Osteoblast (primary cell): ENCODE measurements at regions not wholly inside any gene's neighbourhood (a gene's known extent, or its start where the extent isn't known, plus 50 kb on each side); places are given as distances from the start of the nearest gene placed in this dataset.
A peak's percentile ranks its signal among the peaks of the same experiment; 100 is the strongest.

Experiments
- DNase-seq: peaks from one replicate; pipeline ENCODE4 v3.0.0; 2011; ENCODE audit warnings: low spot score, mixed read lengths; ENCODE audit not compliant: insufficient read length; ENCODE audit errors: missing footprints
- H2AFZ ChIP-seq: 2 replicates; pipeline ENCODE4 v1.6.0; 2011; ENCODE audit warnings: mild to moderate bottlenecking, low read length
- H3K27ac ChIP-seq: 2 replicates; pipeline ENCODE4 v1.5.1; 2011; ENCODE audit warnings: mild to moderate bottlenecking, low read depth, low read length, moderate library complexity
- H3K27me3 ChIP-seq: 2 replicates; pipeline ENCODE4 v1.6.0; 2012; ENCODE audit warnings: mild to moderate bottlenecking, control low read depth, inconsistent platforms, low read length, moderate library complexity; ENCODE audit not compliant: insufficient read depth
- H3K36me3 ChIP-seq: 2 replicates; pipeline ENCODE4 v1.5.1; 2011; ENCODE audit warnings: mild to moderate bottlenecking, low read length, control low read depth, moderate library complexity; ENCODE audit not compliant: insufficient read depth
- H3K4me1 ChIP-seq: 2 replicates; pipeline ENCODE4 v1.5.1; 2011; ENCODE audit warnings: mild to moderate bottlenecking, low read length, control low read depth, moderate library complexity; ENCODE audit not compliant: insufficient read depth
- H3K4me2 ChIP-seq: 2 replicates; pipeline ENCODE4 v1.6.0; 2011; ENCODE audit warnings: mild to moderate bottlenecking, low read length; ENCODE audit not compliant: insufficient read depth
- H3K4me3 ChIP-seq: fragments of 200-600 bp; sonication (generic); 3 replicates; pipeline ENCODE4 v1.5.1; 2012; ENCODE audit warnings: mild to moderate bottlenecking, low read length, inconsistent platforms; ENCODE audit not compliant: insufficient read depth
- H3K79me2 ChIP-seq: 2 replicates; pipeline ENCODE4 v1.6.0; 2012; ENCODE audit warnings: mild to moderate bottlenecking, low read length, control low read depth, inconsistent platforms; ENCODE audit not compliant: insufficient read depth
- H3K9me3 ChIP-seq: 2 replicates; pipeline ENCODE4 v1.5.1; 2011; ENCODE audit warnings: low read depth, low read length, control low read depth
- H4K20me1 ChIP-seq: 2 replicates; pipeline ENCODE4 v1.6.0; 2012; ENCODE audit warnings: mild to moderate bottlenecking, low read length, control low read depth; ENCODE audit not compliant: insufficient read depth
- TF ChIP-seq, protein P1 (sequence below): IDR thresholded peaks from 2 replicates; pipeline ENCODE4 v1.5.1; 2011; ENCODE audit warnings: mild to moderate bottlenecking, low read depth, low read length, moderate library complexity; ENCODE audit errors: extremely low read depth

DNA sequence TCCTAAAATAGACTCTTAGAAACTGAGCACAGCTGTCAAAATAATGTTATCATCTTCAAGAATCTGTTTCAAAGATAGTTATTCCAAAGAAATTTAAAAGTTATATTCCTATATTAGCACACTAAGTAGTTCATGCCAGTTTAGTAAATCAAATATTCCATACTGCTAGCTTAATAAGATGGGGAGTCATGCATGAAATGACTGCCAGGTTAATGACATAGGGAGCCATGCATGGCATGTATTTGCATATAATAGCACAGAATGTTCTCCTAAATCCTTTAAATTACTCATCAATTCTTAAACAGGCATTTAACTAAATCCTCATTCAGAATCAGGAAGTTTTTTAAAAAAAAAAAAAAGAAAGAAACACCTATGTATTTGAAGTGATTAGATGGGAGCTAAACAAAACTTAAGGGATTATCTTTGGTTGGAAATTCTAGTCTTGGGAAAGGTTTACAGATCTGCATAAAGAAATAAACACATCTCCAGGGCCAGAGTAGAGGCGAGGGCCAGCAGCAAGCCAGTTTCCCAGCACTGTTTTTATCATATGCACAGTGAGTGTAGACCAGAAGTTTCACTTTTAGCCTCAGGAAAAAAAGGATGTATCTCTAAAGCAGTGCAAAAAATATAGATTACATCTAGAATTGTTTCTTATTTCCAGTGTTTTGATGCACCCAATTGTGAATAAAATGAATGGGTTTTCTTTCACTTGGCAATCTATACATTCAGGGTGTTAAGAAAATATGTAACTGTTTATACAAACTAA lies 366.4 kb upstream of the AGTR1 start:
- no peak overlapping the region for H2AFZ ChIP-seq

DNA sequence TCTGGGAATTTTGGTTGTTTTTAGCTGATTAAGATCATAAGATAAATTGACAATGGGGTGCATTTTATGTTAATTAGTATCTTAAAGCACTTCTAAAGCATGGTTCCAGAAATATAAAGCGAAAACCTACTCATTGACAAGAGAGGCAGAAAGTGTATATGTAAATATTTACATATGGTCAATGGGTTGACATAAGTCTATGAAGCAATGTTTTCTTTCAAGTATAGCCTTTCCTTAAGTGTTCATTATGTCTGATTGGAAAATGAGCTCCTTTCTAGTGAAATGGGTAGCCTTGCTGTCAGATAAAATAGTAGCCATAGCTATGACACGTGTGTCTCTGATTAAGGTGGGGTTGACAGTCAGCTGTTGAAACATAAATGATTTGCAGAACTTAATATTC lies 365.2 kb upstream of the AGTR1 start:
- no peaks in the 10 kb centered on the region for H3K27me3 ChIP-seq
- H3K27ac ChIP-seq: no peak overlapping the region
- H2AFZ ChIP-seq: peak overlapping the region; percentile 38
- no peaks in the 10 kb centered on the region for H3K79me2 ChIP-seq
- TF ChIP-seq, protein P1, sequence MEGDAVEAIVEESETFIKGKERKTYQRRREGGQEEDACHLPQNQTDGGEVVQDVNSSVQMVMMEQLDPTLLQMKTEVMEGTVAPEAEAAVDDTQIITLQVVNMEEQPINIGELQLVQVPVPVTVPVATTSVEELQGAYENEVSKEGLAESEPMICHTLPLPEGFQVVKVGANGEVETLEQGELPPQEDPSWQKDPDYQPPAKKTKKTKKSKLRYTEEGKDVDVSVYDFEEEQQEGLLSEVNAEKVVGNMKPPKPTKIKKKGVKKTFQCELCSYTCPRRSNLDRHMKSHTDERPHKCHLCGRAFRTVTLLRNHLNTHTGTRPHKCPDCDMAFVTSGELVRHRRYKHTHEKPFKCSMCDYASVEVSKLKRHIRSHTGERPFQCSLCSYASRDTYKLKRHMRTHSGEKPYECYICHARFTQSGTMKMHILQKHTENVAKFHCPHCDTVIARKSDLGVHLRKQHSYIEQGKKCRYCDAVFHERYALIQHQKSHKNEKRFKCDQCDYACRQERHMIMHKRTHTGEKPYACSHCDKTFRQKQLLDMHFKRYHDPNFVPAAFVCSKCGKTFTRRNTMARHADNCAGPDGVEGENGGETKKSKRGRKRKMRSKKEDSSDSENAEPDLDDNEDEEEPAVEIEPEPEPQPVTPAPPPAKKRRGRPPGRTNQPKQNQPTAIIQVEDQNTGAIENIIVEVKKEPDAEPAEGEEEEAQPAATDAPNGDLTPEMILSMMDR: no peak
- no peaks in the 10 kb centered on the region for H3K4me1 ChIP-seq
- H3K9me3 ChIP-seq: no peaks in the 10 kb centered on the region
- no peak overlapping the region for H3K4me2 ChIP-seq
- DNase-seq: no peak
- no peaks in the 10 kb centered on the region for H3K36me3 ChIP-seq
- H3K4me3 ChIP-seq: no peak overlapping the region
- H4K20me1 ChIP-seq: no peaks in the 10 kb centered on the region

More for the DNA sequence above, 366.4 kb upstream of the AGTR1 start:
- H3K36me3 ChIP-seq: no peaks in the 10 kb centered on the region
- TF ChIP-seq, protein P1: no peak
- no peaks in the 10 kb centered on the region for H3K79me2 ChIP-seq
- no peak overlapping the region for H3K4me3 ChIP-seq
- no peak overlapping the region for H3K27ac ChIP-seq
- H3K9me3 ChIP-seq: no peaks in the 10 kb centered on the region
- H3K4me2 ChIP-seq: peak overlapping the region; percentile 2
- H4K20me1 ChIP-seq: no peaks in the 10 kb centered on the region
- no peaks in the 10 kb centered on the region for H3K4me1 ChIP-seq
- DNase-seq: peak; percentile 64
- H3K27me3 ChIP-seq: no peaks in the 10 kb centered on the region

GRCh38 chr3:148333091-148333490 lies 364.6 kb upstream of the AGTR1 start:
- no peak overlapping the region for H3K4me2 ChIP-seq
- H3K79me2 ChIP-seq: no peaks in the 10 kb centered on the region
- no peaks in the 10 kb centered on the region for H3K9me3 ChIP-seq
- H3K27ac ChIP-seq: no peak overlapping the region
- TF ChIP-seq, protein P1: no peak
- DNase-seq: no peak
- H3K36me3 ChIP-seq: no peaks in the 10 kb centered on the region
- no peaks in the 10 kb centered on the region for H3K4me1 ChIP-seq
- no peak overlapping the region for H2AFZ ChIP-seq
- H3K27me3 ChIP-seq: no peaks in the 10 kb centered on the region
- no peaks in the 10 kb centered on the region for H4K20me1 ChIP-seq
- H3K4me3 ChIP-seq: no peak overlapping the region

DNA sequence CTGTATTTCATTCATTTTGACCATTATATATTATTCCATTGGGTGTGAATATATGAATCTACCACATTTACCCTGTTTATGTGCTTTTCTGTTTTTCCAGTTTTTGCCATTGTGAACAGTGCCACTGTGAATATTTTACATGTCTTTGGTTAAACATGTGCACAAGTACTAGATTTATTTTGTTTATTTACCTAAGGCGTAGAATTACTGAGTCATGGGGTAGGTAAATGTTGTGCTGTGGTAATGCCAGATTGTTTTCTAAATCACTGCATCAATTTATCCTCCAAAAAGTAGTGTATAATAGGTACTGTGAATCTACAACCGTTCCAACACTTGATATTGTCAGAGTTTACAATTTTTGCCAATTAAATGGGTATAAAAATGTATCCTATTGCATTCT lies 362.1 kb upstream of the AGTR1 start:
- Histone ChIP-seq H3K4me3 (no peak overlapping the region), H2AFZ (no peak overlapping the region), H4K20me1 (no peaks in the 10 kb centered on the region), H3K79me2 (no peaks in the 10 kb centered on the region), H3K27ac (no peak overlapping the region), H3K4me1 (no peaks in the 10 kb centered on the region), H3K27me3 (no peaks in the 10 kb centered on the region), H3K4me2 (no peak overlapping the region), H3K9me3 (no peaks in the 10 kb centered on the region), H3K36me3 (no peaks in the 10 kb centered on the region)
- DNase-seq: no peak
- TF ChIP-seq, protein P1: no peak
